NCI-H1105 (cell line): ENCODE measurements at regions not wholly inside any gene's neighbourhood (a gene's known extent, or its start where the extent isn't known, plus 50 kb on each side); places are given as distances from the start of the nearest gene placed in this dataset.

Experiments used
- DNase-seq: peaks from one replicate; lab custom pipeline; 2025; lab: John Stamatoyannopoulos, UW

- DNase-seq, result no peak
Measured at GRCh38 chr12:58364389-58365086, 423.2 kb downstream of the ATP23 start.

GRCh38 chr12:58365087-58365390 lies 423.7 kb downstream of the ATP23 start:
- no peak for DNase-seq

- no peak for DNase-seq
Measured at GRCh38 chr12:58367041-58367440, 425.7 kb downstream of the ATP23 start.

GRCh38 chr12:58368001-58368400 lies 426.6 kb downstream of the ATP23 start:
- no peak for DNase-seq

GRCh38 chr12:58369576-58369975 lies 428.2 kb downstream of the ATP23 start:
- DNase-seq, result no peak

- DNase-seq, result no peak
Measured at GRCh38 chr12:58372298-58372697, 430.9 kb downstream of the ATP23 start.

GRCh38 chr12:58378028-58378427 lies 436.7 kb downstream of the ATP23 start:
- no peak for DNase-seq

- no peak for DNase-seq
Measured at GRCh38 chr12:58381546-58381945, 440.2 kb downstream of the ATP23 start.

GRCh38 chr12:58384196-58384595 lies 442.8 kb downstream of the ATP23 start:
- DNase-seq, result no peak

GRCh38 chr12:58386136-58386535 lies 444.8 kb downstream of the ATP23 start:
- no peak for DNase-seq

GRCh38 chr12:58387199-58387598 lies 445.8 kb downstream of the ATP23 start:
- no peak for DNase-seq

GRCh38 chr12:58388261-58388660 lies 446.9 kb downstream of the ATP23 start:
- no peak for DNase-seq

- DNase-seq, result no peak
Measured at GRCh38 chr12:58393152-58393551, 451.8 kb downstream of the ATP23 start.

GRCh38 chr12:58395056-58395455 lies 453.7 kb downstream of the ATP23 start:
- DNase-seq, result no peak

- no peak for DNase-seq
Measured at GRCh38 chr12:58395470-58395869, 454.1 kb downstream of the ATP23 start.

- DNase-seq, result no peak
Measured at GRCh38 chr12:58396239-58396638, 454.9 kb downstream of the ATP23 start.

- no peak for DNase-seq
Measured at GRCh38 chr12:58405363-58405762, 464.0 kb downstream of the ATP23 start.

- no peak for DNase-seq
Measured at GRCh38 chr12:58408516-58408915, 467.1 kb downstream of the ATP23 start.

- no peak for DNase-seq
Measured at GRCh38 chr12:58412461-58413060, 471.2 kb downstream of the ATP23 start.

GRCh38 chr12:58413794-58414193 lies 472.4 kb downstream of the ATP23 start:
- no peak for DNase-seq

- DNase-seq, result no peak
Measured at GRCh38 chr12:58414398-58414871, 473.1 kb downstream of the ATP23 start.

- DNase-seq, result no peak
Measured at GRCh38 chr12:58415716-58416115, 474.3 kb downstream of the ATP23 start.

GRCh38 chr12:58416236-58416635 lies 474.9 kb downstream of the ATP23 start:
- no peak for DNase-seq

GRCh38 chr12:58419196-58419760 lies 477.9 kb downstream of the ATP23 start:
- no peak for DNase-seq
